ENCODE measurements at regions not wholly inside any gene's neighbourhood (a gene's known extent, or its start where the extent isn't known, plus 50 kb on each side); places are given as distances from the start of the nearest gene placed in this dataset.
A peak's percentile ranks its signal among the peaks of the same experiment; 100 is the strongest.

- intact Hi-C loops (cut with DNase I) = no loop called here
- no peak for TF ChIP-seq CTCF (IDR thresholded peaks at IDR 0.05)
- no peak for DNase-seq
- 76 to 86% (median 83%) methylated on average over 23 of the region's 23 CpGs for WGBS, 3 donors
- H3K36me3 ChIP-seq (ENCODE audit: insufficient read depth in 1 of 2, low read depth in 1 of 2) = no peaks in the 10 kb centered on the region
- H3K27ac ChIP-seq = no peak overlapping the region
- peaks cover 3% of the 10 kb centered on the region for H3K9me3 ChIP-seq
- H3K27me3 ChIP-seq (ENCODE audit: insufficient read depth in 3 of 3, low read length in 2 of 3) = peaks cover 0 to 34% (median 7%) of the 10 kb centered on the region in 3 donors
- no peak overlapping the region for H3K4me3 ChIP-seq
- H3K4me1 ChIP-seq = no peaks in the 10 kb centered on the region
- ATAC-seq = no peak
These were observed 53.9 kb downstream of the SMIM38 start for GRCh38 chr11:69209421-69210309.

- Histone ChIP-seq H3K9me3 (peaks cover 3% of the 10 kb centered on the region), H3K27me3 (ENCODE audit: insufficient read depth in 3 of 3, low read length in 2 of 3) (peaks cover 0 to 34% (median 7%) of the 10 kb centered on the region in 3 donors), H3K4me1 (no peaks in the 10 kb centered on the region), H3K27ac (no peak overlapping the region), H3K36me3 (ENCODE audit: insufficient read depth in 1 of 2, low read depth in 1 of 2) (no peaks in the 10 kb centered on the region), H3K4me3 (no peak overlapping the region)
- DNase-seq (no peak), ATAC-seq (peak in 1 of 4 donors; percentile 35)
- WGBS, 3 donors = 67 to 74% (median 71%) methylated on average over 12 of the region's 12 CpGs
- TF ChIP-seq CTCF (IDR thresholded peaks at IDR 0.05) = no peak
- intact Hi-C loops (cut with DNase I) = no loop called here
These were observed 54.7 kb downstream of the SMIM38 start for GRCh38 chr11:69210310-69211035.

GRCh38 chr11:69211540-69211919, 55.8 kb downstream of the SMIM38 start:
- no peak for TF ChIP-seq CTCF (IDR thresholded peaks at IDR 0.05)
- 42 to 53% (median 47%) methylated on average over 6 of the region's 6 CpGs for WGBS, 3 donors
- Histone ChIP-seq H3K4me3 (no peak overlapping the region), H3K27me3 (ENCODE audit: insufficient read depth in 3 of 3, low read length in 2 of 3) (peaks cover 0 to 34% (median 7%) of the 10 kb centered on the region in 3 donors), H3K27ac (no peak overlapping the region), H3K4me1 (no peaks in the 10 kb centered on the region), H3K36me3 (ENCODE audit: insufficient read depth in 1 of 2, low read depth in 1 of 2) (no peaks in the 10 kb centered on the region), H3K9me3 (peaks cover 3% of the 10 kb centered on the region)
- no peak for DNase-seq
- ATAC-seq = no peak
- intact Hi-C loops (cut with DNase I) = no loop called here

GRCh38 chr11:69211920-69212797, 56.4 kb downstream of the SMIM38 start:
- ATAC-seq (no peak), DNase-seq (no peak)
- Histone ChIP-seq H3K27ac (no peak overlapping the region), H3K4me1 (no peaks in the 10 kb centered on the region), H3K9me3 (peaks cover 3% of the 10 kb centered on the region), H3K27me3 (ENCODE audit: insufficient read depth in 3 of 3, low read length in 2 of 3) (peaks cover 0 to 34% (median 7%) of the 10 kb centered on the region in 3 donors), H3K36me3 (ENCODE audit: insufficient read depth in 1 of 2, low read depth in 1 of 2) (no peaks in the 10 kb centered on the region), H3K4me3 (no peak overlapping the region)
- intact Hi-C loops (cut with DNase I) = no loop called here
- WGBS, 3 donors = 29 to 43% (median 29%) methylated on average over 21 of the region's 21 CpGs
- no peak for TF ChIP-seq CTCF (IDR thresholded peaks at IDR 0.05)

All from psoas muscle (tissue), 7 donors.